OCI-LY1 (cell line): ENCODE measurements at regions not wholly inside any gene's neighbourhood (a gene's known extent, or its start where the extent isn't known, plus 50 kb on each side); places are given as distances from the start of the nearest gene placed in this dataset.

Experiments used
- H2AFZ ChIP-seq: fragments of 200-600 bp; sonication (generic), shearing (Covaris generic); 2 replicates; pipeline ENCODE4 v1.6.0; 2014; ENCODE audit warnings: antibody characterized with exemption, mild to moderate bottlenecking, low read length
- H3F3A ChIP-seq: fragments of 200-600 bp; sonication (generic), shearing (Covaris generic); 2 replicates; pipeline ENCODE4 v1.6.0; 2014; ENCODE audit warnings: mild to moderate bottlenecking, antibody characterized with exemption, low read length, moderate library complexity; ENCODE audit not compliant: insufficient read depth
- H3K27ac ChIP-seq: fragments of 200-600 bp; sonication (generic); 2 replicates; pipeline ENCODE4 v1.5.1; 2014; ENCODE audit warnings: low read length, mixed run types, mild to moderate bottlenecking, low read depth; ENCODE audit not compliant: poor library complexity, severe bottlenecking
- H3K27me3 ChIP-seq: fragments of 200-600 bp; sonication (generic); 2 replicates; pipeline ENCODE4 v1.6.0; 2014; ENCODE audit warnings: antibody characterized with exemption, mild to moderate bottlenecking, low read length, moderate library complexity; ENCODE audit not compliant: insufficient read depth
- H3K36me3 ChIP-seq: fragments of 200-600 bp; sonication (generic); 2 replicates; pipeline ENCODE4 v1.6.1; 2014; ENCODE audit warnings: mild to moderate bottlenecking, antibody characterized with exemption, low read length, moderate library complexity, mixed read lengths; ENCODE audit not compliant: insufficient read depth
- H3K4me1 ChIP-seq: fragments of 200-600 bp; sonication (generic); 2 replicates; pipeline ENCODE4 v1.5.1; 2014; ENCODE audit warnings: mild to moderate bottlenecking, low read length, moderate library complexity; ENCODE audit not compliant: insufficient read depth, severe bottlenecking
- H3K4me2 ChIP-seq: fragments of 200-600 bp; sonication (generic), shearing (Covaris generic); 2 replicates; pipeline ENCODE4 v1.6.1; 2014; ENCODE audit warnings: low read length
- H3K4me3 ChIP-seq: fragments of 200-600 bp; sonication (generic); 2 replicates; pipeline ENCODE4 v1.5.1; 2014; ENCODE audit warnings: low read length, low read depth, mild to moderate bottlenecking, mixed read lengths; ENCODE audit not compliant: poor library complexity, severe bottlenecking
- H3K79me2 ChIP-seq: fragments of 200-600 bp; shearing (Covaris generic); 2 replicates; pipeline ENCODE4 v1.6.1; 2016; ENCODE audit warnings: mixed run types, low read length, mixed read lengths; ENCODE audit not compliant: insufficient read depth
- H3K9ac ChIP-seq: fragments of 200-600 bp; sonication (generic), shearing (Covaris generic); 2 replicates; pipeline ENCODE4 v1.6.1; 2014; ENCODE audit warnings: mild to moderate bottlenecking, low read length, mixed read lengths
- H3K9me2 ChIP-seq: fragments of 200-600 bp; sonication (generic), shearing (Covaris generic); 2 replicates; pipeline ENCODE4 v1.6.1; 2014; ENCODE audit warnings: low read depth, mild to moderate bottlenecking, low read length, mixed read lengths
- H3K9me3 ChIP-seq: fragments of 200-600 bp; shearing (Covaris generic); 2 replicates; pipeline ENCODE4 v1.6.1; 2014; ENCODE audit warnings: low read length, mixed read lengths
- H4K20me1 ChIP-seq: fragments of 200-600 bp; sonication (generic), shearing (Covaris generic); 2 replicates; pipeline ENCODE4 v1.6.0; 2016; ENCODE audit warnings: mild to moderate bottlenecking, low read length; ENCODE audit not compliant: insufficient read depth
- CTCF ChIP-seq: fragments of 200-600 bp; sonication (generic), shearing (Covaris generic); IDR thresholded peaks from 2 replicates; pipeline ENCODE4 v1.5.1; 2017; ENCODE audit warnings: mild to moderate bottlenecking, antibody characterized with exemption, low read length, moderate library complexity, mixed read lengths
- EZH2 ChIP-seq: fragments of 200-600 bp; sonication (generic), shearing (Covaris generic); IDR thresholded peaks from 2 replicates; pipeline ENCODE4 v1.8.0; 2017; ENCODE audit warnings: borderline replicate concordance, mixed run types, mild to moderate bottlenecking, antibody characterized with exemption, low read length, moderate library complexity, mixed read lengths

DNA sequence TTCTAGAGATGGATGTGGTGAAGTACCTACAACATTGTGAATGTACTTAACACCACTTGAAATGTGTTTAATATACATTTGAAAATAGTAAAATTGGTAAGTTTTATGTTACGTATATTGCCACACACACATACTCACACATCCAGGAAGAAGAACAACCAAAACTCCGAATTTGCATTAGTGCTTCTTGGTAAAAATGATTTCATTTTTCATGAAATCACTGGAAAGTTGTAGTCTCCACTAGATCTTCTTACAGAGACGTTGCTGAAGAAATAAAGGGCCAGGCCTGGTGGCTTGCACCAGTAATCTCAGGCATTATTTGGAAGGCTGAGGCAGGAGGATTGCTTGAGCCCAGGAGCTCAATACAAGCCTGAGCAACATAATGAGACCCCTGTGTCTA lies 118.6 kb upstream of the ZNF608 start:
- Histone ChIP-seq H3K9ac (no peak overlapping the region), H3K27me3 (no peaks in the 10 kb centered on the region), H3K4me3 (no peak overlapping the region), H3K9me2 (no peaks in the 10 kb centered on the region), H2AFZ (no peak overlapping the region), H3K4me2 (no peak overlapping the region), H3K79me2 (no peaks in the 10 kb centered on the region), H3K27ac (no peak overlapping the region), H3K9me3 (no peaks in the 10 kb centered on the region), H3F3A (no peaks in the 10 kb centered on the region), H4K20me1 (no peaks in the 10 kb centered on the region), H3K4me1 (peaks cover 23% of the 10 kb centered on the region), H3K36me3 (no peaks in the 10 kb centered on the region)
- TF ChIP-seq CTCF (no peak), EZH2 (no peak)

DNA sequence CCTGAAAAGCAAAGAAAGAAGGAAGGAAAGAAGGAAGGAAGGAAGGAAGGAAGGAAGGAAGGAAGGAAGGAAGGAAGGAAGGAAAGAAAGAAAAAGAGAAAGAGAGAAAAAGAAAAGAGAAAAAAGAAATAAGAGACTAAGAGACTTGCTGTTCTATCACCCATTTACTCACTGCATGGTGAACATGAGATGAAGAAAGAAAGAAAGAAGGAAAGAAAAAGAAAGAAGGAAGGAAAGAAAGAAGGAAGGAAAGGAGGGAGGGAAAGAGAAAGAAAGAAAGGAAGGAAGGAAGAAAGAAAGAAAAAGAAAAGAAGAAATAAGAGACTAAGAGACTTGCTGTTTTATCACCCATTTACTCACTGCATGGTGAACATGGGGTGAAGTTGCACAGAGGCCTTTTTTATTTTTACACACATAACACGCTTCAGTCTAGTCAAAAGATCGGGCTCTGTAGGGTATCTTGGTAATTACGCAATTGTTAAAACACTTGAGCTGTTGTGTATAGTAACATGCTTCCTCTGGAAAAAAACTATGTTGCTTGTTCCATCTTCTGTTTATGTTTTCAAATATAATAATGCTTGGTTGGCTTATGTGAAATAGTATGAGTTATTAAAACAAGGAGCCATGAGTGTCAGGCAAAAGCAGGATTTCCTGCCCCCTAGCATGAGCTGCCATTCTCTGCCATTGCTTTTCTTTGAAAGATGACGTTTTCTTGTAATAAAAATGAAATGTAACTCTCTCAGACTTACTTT lies 119.3 kb upstream of the ZNF608 start:
- H3K4me2 ChIP-seq: no peak overlapping the region
- H3K4me3 ChIP-seq: no peak overlapping the region
- H3K4me1 ChIP-seq: peaks cover 23% of the 10 kb centered on the region
- no peaks in the 10 kb centered on the region for H3K9me2 ChIP-seq
- no peaks in the 10 kb centered on the region for H3K79me2 ChIP-seq
- no peak overlapping the region for H3K27ac ChIP-seq
- H2AFZ ChIP-seq: no peak overlapping the region
- no peaks in the 10 kb centered on the region for H3K27me3 ChIP-seq
- no peaks in the 10 kb centered on the region for H4K20me1 ChIP-seq
- H3K9me3 ChIP-seq: no peaks in the 10 kb centered on the region
- no peak for TF ChIP-seq CTCF
- TF ChIP-seq EZH2: no peak
- H3K36me3 ChIP-seq: no peaks in the 10 kb centered on the region
- no peaks in the 10 kb centered on the region for H3F3A ChIP-seq
- H3K9ac ChIP-seq: no peak overlapping the region

DNA sequence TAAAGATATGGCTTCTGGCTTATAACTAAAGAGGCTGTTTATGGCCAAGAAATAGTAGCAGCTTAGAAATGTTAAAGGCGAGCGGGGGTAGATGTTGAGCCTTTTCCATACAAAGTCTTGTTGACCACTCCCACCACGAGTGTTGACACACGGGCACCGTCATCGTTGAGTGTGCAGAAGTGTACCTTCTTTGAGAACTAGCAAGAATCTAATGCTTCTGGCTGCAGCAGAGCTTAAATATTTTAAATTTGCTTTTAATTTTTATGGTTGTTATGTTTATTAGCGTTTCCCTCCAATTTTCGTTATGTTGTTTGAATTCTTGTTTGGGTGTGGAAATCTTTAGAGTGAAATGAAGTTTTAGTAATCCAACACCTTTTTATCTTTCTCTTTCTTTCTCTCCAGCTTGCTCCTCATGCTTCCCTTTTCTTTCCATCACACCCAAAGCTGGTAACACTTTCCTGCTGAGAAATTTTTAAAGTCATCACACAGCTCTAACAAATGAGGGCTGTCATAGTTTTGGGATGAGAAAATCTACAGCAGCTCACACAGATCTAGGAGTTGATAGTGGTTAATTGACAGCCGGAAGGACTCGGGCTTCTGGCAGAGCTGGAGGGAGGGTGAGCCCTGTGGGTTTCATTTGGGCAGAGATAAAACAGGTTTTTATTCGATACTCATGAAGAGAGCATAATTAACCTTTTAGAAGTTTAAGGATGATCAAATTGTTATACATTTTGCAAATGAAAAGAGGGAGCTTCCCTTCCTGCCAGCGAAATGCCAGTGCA lies 120.1 kb upstream of the ZNF608 start:
- Histone ChIP-seq H3K9ac (no peak overlapping the region), H2AFZ (peak overlapping the region; percentile 18), H3K4me2 (no peak overlapping the region), H3K4me1 (peaks cover 23% of the 10 kb centered on the region), H3K27ac (peak overlapping the region; percentile 19), H3F3A (no peaks in the 10 kb centered on the region), H3K79me2 (no peaks in the 10 kb centered on the region), H3K27me3 (no peaks in the 10 kb centered on the region), H3K4me3 (no peak overlapping the region), H4K20me1 (no peaks in the 10 kb centered on the region), H3K36me3 (no peaks in the 10 kb centered on the region), H3K9me2 (no peaks in the 10 kb centered on the region), H3K9me3 (no peaks in the 10 kb centered on the region)
- TF ChIP-seq EZH2: no peak
- TF ChIP-seq CTCF: no peak
